DMS114 treated with DMSO at 0.1 percent for 48 hours (cell line): ENCODE measurements at regions not wholly inside any gene's neighbourhood (a gene's known extent, or its start where the extent isn't known, plus 50 kb on each side); places are given as distances from the start of the nearest gene placed in this dataset.

ENCODE experiments used
- DNase-seq: peaks from one replicate; lab custom pipeline; 2025; ENCODE audit not compliant: unreplicated experiment; lab: John Stamatoyannopoulos, UW

- DNase-seq = no peak
These were observed 2060.5 kb downstream of the MAT2B start for GRCh38 chr5:165565911-165566310.

DNA sequence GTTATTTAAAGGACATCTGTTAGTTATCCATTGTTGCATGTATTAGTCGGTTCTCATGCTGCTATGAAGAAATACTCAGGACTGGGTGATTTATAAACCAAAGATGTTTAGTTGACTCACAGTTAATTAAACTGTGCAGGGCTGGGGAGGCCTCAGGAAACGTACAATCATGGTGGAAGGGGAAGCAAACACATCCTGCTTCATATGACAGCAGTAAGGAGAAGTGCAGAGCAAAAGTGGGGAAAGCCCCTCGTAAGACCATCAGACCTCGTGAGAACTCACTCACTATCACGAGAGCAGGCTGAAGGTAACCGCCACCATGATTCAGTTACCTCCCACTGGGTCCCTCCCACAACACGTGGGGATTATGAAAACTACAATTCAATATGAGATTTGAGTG is 2064.1 kb downstream of the MAT2B start:
- no peak for DNase-seq

- no peak for DNase-seq
These were observed 2068.0 kb downstream of the MAT2B start for GRCh38 chr5:165573445-165573844.

DNA sequence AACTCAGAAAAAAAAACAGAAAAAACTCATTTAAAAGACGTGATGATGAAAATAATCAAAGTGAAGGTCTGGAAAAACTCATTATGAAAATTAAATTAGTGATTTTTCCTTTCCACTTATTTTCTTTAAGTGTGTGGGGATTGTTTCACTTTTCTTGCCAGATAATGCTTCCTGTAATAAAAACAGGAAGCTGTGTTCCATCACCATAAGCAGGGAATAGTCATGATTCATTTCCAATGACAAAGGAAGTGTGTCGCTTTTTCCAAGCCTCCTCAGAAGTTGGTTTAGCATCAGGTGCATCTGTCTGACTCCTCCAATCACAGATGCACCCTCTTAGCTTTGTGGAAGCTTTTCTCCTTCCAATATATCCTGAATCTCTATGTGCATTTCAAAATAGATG is 2068.7 kb downstream of the MAT2B start:
- DNase-seq = no peak

DNA sequence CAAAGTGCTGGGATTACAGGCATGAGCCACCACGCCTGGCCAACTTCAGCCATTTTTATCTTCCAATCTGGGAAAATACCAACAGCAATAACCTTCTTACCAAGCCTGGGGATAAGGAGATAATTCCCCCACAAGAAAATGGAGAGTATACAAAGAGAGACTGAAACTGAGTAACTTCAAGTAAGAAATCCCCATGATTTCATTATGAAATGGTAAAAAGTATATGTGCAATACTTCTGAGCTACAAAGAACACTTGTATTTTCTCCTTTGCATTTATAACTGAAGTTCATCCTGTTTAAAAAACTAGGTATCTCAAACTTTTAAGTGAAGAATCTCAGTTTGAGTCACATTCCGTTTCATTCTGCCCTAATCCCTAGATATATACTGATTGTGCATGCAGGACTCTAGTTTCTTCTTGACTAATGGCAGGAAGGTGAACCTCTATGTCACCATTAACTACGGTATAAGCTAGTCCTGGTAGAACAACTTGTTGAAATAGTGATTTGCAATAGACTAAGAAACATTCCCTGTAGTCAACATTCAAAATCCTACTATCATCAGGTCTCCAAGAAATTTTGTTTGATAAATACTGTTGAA is 2071.4 kb downstream of the MAT2B start:
- no peak for DNase-seq

DNA sequence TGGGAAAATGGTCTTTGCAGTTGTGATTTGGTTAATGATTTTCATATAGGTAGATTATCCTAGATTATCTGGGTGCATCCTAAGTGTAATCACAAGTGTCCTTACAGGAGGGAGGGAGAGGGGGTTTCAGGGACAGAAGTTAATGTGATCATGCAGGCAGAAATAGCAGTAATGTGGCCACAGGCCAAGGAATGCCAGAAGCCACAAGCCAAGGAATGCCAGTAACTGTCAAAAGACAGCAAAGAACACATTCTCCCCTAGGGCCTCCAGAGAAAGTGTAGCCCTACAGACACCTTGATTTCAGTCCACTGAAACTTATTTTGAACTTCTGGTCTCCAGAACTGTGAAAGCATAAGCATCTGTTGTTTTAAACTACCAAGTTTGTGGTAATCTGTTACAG is 2074.5 kb downstream of the MAT2B start:
- DNase-seq = no peak

GRCh38 chr5:165594693-165595092 is 2089.3 kb downstream of the MAT2B start:
- no peak for DNase-seq

GRCh38 chr5:165602529-165602928 is 2097.1 kb downstream of the MAT2B start:
- DNase-seq = no peak

GRCh38 chr5:165607026-165607425 is 2101.6 kb downstream of the MAT2B start:
- DNase-seq = no peak

DNA sequence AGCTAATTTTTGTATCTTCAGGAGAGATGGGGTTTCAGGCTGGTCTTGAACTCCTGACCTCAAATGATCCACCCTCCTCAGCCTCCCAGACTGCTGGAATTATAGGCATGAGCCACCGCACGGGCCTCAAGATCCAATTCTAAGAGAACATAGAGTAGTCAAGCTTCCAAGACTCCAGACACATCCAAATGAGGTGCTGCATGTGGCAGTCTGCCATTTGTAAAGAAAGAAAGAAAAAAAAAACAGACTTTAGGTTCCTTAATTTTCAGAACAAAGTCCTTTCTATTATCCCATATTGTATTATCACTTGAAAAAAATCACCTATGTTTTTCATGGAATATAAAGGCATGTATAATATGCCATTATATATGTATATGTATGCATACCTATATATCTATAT is 2104.5 kb downstream of the MAT2B start:
- DNase-seq = no peak

- no peak for DNase-seq
These were observed 2111.3 kb downstream of the MAT2B start for GRCh38 chr5:165616490-165617405.

DNA sequence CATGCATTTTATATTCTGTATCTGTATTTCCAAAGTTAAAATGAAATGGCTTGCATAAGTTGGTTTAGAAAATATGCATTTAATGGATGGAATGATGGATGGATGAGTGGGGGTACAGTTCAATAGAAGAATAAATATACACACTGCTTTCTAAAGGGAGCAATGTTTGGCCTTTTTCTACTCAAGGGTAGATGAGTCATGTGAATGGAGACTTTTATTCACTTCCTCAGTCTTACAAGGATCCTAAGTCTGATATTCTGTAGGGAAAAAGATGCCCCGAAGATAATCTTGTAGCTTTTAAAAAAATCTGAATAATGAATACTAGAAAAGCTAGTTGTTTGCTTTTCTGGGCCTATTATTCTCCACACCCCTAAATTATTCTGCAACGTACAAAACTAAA is 2112.1 kb downstream of the MAT2B start:
- DNase-seq = no peak

- DNase-seq = no peak
These were observed 2115.0 kb downstream of the MAT2B start for GRCh38 chr5:165620394-165620793.

- DNase-seq = no peak
These were observed 2117.6 kb downstream of the MAT2B start for GRCh38 chr5:165622864-165623536.

DNA sequence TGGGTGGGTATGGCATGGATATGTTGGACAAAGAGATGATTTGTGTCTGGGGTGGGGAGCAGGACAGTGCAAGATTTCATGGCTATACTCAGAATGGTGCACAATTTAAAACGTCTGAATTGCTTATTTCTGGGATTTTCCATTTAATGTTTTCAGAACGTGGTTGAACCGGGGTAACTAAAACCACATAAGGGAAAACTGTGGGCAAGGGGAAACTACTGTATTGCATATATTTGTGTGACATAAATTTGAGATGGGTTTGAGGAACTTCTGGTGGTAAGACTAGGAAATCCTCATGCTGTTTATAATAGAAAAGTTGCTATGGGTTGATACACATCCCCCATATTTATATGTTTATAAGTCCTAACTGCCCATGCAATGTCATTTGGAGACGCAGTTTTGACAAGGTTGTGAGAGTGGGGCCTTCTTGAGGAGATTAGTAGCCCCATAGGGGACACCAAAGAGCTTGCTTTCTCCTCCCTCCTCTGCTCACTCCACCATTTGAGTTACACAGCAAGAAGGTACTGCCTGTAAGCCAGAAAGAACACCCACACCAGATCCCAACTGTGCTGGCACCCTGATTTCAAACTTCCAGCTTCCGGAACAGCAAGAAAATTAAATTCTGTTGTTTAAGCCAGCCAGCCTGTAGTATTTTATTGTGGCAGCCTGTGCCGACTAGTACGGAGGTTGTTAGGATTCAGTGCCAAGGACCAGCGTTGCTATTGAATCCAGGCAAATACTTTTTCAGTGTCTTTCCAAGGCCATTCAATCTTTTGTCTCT is 2118.9 kb downstream of the MAT2B start:
- DNase-seq = no peak

- DNase-seq = no peak
These were observed 2120.7 kb downstream of the MAT2B start for GRCh38 chr5:165626161-165626560.

- no peak for DNase-seq
These were observed 2122.2 kb downstream of the MAT2B start for GRCh38 chr5:165627548-165628170.

DNA sequence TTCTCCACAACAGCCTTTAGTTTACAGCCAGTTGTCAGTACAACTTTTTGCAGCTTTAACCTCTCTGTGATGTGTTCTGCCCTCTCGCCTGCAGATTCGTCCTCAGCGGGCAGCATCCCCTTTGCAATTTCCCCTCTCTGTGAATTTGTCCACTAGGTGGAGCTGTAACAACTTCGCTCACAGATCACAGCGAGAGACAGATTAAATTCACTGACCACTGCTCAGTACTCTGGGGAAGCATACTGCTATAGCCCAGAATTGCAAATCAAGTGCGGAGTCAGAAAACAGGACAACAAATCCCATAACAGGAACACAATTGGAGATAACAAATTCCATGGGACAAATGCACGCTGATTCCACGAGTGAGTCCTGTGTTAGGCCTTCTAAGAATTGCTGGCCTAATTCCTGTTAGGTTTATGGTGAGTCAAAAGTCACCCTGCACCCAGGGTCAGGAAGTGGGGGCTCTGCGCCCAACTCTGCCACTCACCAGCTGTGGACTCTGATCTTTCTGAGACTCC is 2124.9 kb downstream of the MAT2B start:
- DNase-seq = peak; percentile 45

DNA sequence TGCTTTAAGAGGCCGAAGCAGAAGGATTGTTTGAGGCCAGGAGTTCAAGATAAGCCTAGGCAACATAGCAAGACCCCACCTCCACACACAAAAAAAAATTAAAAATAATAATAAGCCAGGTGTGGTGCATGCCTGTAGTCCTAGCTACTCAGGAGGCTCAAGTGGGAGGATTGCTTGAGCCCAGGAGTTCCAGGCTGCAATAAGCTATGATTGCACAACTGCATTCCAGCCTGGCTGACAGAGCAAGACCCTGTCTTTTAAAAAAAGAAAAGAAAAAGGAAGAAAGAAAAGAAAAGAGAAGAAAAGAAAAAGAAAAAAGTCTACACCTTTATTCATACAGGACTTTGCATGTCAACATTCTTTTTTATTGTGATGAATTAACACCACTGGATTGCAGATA is 2125.8 kb downstream of the MAT2B start:
- no peak for DNase-seq

DNA sequence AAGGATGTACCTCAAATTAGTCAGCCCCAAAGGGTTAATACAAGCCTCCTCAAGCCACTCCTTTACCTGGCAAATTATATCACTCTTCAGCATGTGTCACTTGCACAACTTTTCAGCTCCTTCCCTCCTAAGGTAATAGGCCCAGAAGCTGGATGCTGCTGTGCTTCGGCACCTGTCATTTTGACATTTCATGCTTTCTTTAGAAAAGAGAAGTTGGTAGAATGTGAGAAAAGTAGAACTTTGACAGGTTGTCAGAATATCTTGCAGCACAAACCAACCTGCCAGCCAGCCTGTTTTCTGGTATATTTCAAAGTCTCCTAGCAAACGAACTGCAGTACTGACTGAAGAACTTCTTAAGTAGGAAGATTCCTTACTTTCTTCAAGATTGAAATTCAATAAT is 2136.9 kb downstream of the MAT2B start:
- no peak for DNase-seq
